D721Med (cell line): ENCODE measurements at regions not wholly inside any gene's neighbourhood (a gene's known extent, or its start where the extent isn't known, plus 50 kb on each side); places are given as distances from the start of the nearest gene placed in this dataset.

Experiments
- DNase-seq: peaks from one replicate; pipeline ENCODE4 v3.0.0; 2011; ENCODE audit warnings: low spot score; ENCODE audit not compliant: insufficient read length
- FAIRE-seq: peaks from 2 replicates; lab custom pipeline; 2011; peaks lifted over from hg19 to GRCh38; lab: Jason Lieb, UNC
- TF ChIP-seq, protein P1 (sequence below): IDR thresholded peaks from 2 replicates; pipeline ENCODE4 v1.5.1; 2012; ENCODE audit warnings: mild to moderate bottlenecking, control low read depth; ENCODE audit not compliant: insufficient read depth; ENCODE audit errors: missing control alignments

DNA sequence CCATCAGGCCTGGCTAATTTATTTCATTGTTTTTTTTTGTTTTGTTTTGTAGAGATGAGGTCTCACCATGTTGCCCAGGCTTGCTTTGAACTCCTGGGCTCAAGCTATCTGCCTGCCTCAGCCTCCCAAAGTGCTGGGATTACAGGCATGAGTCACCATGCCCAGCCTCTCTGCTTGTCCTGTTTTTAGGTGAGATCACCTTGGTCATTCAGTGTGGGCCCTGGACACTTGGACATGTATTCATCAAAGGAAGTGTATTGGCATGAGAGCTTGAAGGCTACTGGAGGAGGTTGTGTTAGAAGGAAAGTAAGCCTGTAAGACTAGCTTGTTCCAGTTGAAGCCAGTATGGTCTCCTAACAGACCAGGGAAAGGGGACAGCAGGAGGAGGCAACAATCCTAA is 229.2 kb upstream of the RGPD4 start:
- TF ChIP-seq, protein P1, sequence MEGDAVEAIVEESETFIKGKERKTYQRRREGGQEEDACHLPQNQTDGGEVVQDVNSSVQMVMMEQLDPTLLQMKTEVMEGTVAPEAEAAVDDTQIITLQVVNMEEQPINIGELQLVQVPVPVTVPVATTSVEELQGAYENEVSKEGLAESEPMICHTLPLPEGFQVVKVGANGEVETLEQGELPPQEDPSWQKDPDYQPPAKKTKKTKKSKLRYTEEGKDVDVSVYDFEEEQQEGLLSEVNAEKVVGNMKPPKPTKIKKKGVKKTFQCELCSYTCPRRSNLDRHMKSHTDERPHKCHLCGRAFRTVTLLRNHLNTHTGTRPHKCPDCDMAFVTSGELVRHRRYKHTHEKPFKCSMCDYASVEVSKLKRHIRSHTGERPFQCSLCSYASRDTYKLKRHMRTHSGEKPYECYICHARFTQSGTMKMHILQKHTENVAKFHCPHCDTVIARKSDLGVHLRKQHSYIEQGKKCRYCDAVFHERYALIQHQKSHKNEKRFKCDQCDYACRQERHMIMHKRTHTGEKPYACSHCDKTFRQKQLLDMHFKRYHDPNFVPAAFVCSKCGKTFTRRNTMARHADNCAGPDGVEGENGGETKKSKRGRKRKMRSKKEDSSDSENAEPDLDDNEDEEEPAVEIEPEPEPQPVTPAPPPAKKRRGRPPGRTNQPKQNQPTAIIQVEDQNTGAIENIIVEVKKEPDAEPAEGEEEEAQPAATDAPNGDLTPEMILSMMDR: no peak
- FAIRE-seq (no peak), DNase-seq (no peak)

DNA sequence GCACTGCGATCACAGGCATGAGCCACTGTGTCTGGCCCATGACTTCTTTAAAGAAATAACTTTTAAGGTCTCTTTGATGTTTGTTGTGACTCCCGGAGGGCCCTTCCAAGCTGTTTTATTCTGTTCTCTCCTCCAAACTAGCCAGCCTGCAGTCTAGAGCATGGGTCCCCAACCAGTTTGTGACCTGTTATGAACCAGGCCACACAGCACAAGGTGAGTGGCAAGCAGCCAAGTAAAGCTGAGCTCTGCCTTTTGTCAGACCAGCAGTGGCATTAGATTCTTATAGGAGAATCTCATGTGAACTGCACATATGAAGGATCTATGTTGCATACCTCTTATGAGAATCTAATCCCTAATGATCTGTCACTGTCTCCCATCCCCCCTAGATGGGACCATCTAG is 223.9 kb upstream of the RGPD4 start:
- FAIRE-seq (no peak), DNase-seq (no peak)
- TF ChIP-seq, protein P1: no peak

DNA sequence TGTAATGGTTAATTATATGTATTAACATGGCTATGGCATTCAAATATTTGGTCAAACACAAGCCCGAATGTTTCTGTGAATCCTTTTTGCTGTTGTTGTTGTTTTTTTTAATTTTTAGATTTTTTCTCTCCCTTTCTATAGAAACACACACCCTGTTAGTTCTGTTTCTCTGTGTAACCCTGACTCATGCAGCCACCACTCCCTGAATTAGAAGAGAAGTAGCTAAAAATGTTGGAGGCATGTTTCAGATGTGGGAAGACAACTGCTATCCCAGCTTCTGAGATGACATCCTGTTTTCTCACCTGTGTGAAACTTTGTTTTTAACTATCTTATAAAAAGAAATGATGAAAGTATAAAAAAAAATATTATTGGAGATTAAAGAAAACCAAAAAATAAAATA is 219.6 kb upstream of the RGPD4 start:
- TF ChIP-seq, protein P1: no peak
- FAIRE-seq: no peak
- DNase-seq: no peak

DNA sequence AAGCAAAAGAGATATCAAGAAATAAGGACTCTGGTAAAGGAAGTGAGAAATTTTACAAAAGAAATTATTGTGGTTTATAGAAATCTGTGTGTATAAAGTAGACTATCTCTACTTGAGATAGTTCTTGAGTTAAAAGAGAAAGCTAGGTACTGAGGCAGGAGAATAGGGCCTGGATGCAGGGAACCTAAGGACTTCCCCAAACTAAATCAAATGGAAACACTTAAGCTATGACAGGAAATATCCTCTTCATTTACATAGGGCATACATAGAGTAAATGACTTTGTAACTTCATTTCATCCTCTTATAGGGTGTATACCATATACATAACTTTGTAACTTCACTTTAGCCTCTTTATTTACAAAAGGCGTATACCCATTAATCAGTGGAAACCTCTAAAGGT is 219.2 kb upstream of the RGPD4 start:
- TF ChIP-seq, protein P1: no peak
- no peak for FAIRE-seq
- DNase-seq: no peak

DNA sequence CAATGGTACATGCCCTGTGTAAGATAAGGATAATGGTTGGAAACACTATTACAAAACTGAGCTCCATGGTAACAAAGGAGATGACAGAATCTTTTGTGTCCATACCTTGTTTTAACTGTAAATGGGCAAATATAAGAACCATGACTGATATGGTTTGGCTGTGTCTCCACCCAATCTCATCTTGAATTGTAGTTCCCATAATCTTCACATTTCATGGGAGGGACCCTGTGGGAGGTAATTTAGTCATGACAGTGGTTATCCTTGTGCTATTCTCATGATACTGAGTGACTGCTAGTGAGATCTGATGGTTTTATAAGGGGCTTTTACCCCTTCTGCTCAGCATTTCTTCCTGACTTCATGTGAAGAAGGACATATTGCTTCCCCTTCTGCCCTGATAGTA is 211.7 kb upstream of the RGPD4 start:
- TF ChIP-seq, protein P1: no peak
- FAIRE-seq (no peak), DNase-seq (no peak)

DNA sequence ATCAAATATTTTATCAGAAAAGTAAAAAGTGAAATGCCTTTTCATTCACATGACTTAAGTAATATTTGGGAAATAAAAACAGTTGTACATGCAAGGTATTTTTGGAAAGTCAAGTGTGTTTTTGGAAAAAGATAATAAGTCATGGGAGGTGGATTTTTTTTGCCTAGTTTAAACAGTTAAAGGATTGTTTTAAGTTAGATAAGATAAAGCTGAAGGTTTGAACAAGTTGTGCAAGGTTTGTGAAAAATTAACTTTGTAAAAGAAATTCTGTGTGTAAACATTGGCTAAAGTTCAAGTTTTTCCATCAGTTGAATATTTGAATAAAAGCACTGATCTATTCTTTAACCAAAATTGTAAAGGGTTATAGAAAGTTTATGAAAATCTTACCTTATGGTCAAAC is 207.9 kb upstream of the RGPD4 start:
- DNase-seq (no peak), FAIRE-seq (no peak)
- TF ChIP-seq, protein P1: no peak

DNA sequence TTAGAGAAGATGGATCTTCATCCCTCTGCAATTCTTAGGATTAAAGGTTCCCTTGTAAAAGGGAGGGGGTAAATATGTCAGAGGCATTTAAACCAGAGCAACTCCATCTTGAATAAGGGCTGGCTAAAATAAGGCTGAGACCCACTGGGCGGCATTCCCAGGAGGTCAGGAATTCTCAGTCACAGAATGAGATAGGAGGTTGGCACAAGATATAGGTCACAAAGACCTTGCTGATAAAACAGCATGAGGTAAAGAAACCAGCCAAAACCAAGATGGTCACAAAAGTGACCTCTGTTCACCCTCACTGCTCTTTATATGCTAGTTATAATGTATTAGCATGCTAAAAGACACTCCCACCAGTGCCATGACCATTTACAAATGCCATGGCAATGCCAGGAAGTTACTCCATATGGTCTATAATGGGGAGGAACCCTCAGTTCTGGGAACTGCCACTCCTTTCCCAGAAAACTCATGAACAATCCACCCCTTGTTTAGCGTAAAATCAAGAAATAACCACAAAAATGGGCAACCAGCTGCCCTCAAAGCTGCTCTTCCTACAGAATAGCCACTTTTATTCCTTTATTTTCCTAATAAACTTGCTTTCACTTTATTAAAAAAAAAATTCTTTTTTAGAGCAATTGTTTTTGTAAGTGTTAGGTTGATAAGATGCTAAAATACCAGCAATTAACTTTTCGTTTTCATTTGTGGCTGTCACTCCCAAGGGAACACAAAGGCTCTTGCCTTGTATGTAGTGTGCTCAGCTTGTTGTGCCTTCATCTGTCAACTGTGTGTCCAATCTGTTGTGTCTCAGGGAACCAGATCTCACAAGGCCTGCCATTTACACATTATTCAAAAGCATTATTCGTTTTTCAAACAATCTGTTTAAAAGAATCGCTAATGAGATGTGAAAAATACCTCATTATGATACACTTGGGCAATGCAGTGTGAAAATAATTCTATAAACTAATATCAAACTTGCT is 205.2 kb upstream of the RGPD4 start:
- DNase-seq: no peak
- TF ChIP-seq, protein P1: no peak
- no peak for FAIRE-seq
